ENCODE measurements at regions not wholly inside any gene's neighbourhood (a gene's known extent, or its start where the extent isn't known, plus 50 kb on each side); places are given as distances from the start of the nearest gene placed in this dataset.

- TF ChIP-seq, protein P1, sequence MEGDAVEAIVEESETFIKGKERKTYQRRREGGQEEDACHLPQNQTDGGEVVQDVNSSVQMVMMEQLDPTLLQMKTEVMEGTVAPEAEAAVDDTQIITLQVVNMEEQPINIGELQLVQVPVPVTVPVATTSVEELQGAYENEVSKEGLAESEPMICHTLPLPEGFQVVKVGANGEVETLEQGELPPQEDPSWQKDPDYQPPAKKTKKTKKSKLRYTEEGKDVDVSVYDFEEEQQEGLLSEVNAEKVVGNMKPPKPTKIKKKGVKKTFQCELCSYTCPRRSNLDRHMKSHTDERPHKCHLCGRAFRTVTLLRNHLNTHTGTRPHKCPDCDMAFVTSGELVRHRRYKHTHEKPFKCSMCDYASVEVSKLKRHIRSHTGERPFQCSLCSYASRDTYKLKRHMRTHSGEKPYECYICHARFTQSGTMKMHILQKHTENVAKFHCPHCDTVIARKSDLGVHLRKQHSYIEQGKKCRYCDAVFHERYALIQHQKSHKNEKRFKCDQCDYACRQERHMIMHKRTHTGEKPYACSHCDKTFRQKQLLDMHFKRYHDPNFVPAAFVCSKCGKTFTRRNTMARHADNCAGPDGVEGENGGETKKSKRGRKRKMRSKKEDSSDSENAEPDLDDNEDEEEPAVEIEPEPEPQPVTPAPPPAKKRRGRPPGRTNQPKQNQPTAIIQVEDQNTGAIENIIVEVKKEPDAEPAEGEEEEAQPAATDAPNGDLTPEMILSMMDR (IDR thresholded peaks at IDR 0.05): no peak
- TF ChIP-seq KDM1A (IDR thresholded peaks at IDR 0.05; ENCODE audit: low read depth) (no peak), RCOR1 (IDR thresholded peaks at IDR 0.05; ENCODE audit: low read depth, low read length) (no peak), CBX2 (IDR thresholded peaks at IDR 0.05; ENCODE audit: borderline replicate concordance, low read depth) (no peak), USF2 (IDR thresholded peaks at IDR 0.05) (no peak), PBX3 (IDR thresholded peaks at IDR 0.05) (no peak), EHMT2 (IDR thresholded peaks at IDR 0.05; ENCODE audit: low read depth) (no peak), POLR2A (IDR thresholded peaks at IDR 0.05; ENCODE audit: low read length) (no peak), CBX8 (IDR thresholded peaks at IDR 0.05) (no peak), ESRRA (IDR thresholded peaks at IDR 0.05; ENCODE audit: borderline replicate concordance, low read length) (no peak), BCL3 (IDR thresholded peaks at IDR 0.05) (no peak)
- TF ChIP-seq, protein P2, sequence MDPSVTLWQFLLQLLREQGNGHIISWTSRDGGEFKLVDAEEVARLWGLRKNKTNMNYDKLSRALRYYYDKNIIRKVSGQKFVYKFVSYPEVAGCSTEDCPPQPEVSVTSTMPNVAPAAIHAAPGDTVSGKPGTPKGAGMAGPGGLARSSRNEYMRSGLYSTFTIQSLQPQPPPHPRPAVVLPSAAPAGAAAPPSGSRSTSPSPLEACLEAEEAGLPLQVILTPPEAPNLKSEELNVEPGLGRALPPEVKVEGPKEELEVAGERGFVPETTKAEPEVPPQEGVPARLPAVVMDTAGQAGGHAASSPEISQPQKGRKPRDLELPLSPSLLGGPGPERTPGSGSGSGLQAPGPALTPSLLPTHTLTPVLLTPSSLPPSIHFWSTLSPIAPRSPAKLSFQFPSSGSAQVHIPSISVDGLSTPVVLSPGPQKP (IDR thresholded peaks at IDR 0.05; ENCODE audit: low read depth, low read length): no peak
Measured at GRCh38 chr13:109949397-109949796, 163.0 kb upstream of the IRS2 start.

Data from A549 (cell line).